ENCODE measurements at regions not wholly inside any gene's neighbourhood (a gene's known extent, or its start where the extent isn't known, plus 50 kb on each side); places are given as distances from the start of the nearest gene placed in this dataset.
A peak's percentile ranks its signal among the peaks of the same experiment; 100 is the strongest.

- TF ChIP-seq EED (CRISPR knock-in tag; IDR thresholded peaks at IDR 0.05) = no peak
- no peak for TF ChIP-seq RNF2 (conservative IDR thresholded peaks at IDR 0.05; ENCODE audit: low read depth)
- no peak for TF ChIP-seq ZKSCAN1 (IDR thresholded peaks at IDR 0.05; ENCODE audit: low read length)
- no peak for TF ChIP-seq ZNF713 (CRISPR knock-in tag; IDR thresholded peaks at IDR 0.05)
- TF ChIP-seq, protein P1, sequence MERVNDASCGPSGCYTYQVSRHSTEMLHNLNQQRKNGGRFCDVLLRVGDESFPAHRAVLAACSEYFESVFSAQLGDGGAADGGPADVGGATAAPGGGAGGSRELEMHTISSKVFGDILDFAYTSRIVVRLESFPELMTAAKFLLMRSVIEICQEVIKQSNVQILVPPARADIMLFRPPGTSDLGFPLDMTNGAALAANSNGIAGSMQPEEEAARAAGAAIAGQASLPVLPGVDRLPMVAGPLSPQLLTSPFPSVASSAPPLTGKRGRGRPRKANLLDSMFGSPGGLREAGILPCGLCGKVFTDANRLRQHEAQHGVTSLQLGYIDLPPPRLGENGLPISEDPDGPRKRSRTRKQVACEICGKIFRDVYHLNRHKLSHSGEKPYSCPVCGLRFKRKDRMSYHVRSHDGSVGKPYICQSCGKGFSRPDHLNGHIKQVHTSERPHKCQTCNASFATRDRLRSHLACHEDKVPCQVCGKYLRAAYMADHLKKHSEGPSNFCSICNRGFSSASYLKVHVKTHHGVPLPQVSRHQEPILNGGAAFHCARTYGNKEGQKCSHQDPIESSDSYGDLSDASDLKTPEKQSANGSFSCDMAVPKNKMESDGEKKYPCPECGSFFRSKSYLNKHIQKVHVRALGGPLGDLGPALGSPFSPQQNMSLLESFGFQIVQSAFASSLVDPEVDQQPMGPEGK (CRISPR knock-in tag; IDR thresholded peaks at IDR 0.05) = no peak
- TF ChIP-seq, protein P2, sequence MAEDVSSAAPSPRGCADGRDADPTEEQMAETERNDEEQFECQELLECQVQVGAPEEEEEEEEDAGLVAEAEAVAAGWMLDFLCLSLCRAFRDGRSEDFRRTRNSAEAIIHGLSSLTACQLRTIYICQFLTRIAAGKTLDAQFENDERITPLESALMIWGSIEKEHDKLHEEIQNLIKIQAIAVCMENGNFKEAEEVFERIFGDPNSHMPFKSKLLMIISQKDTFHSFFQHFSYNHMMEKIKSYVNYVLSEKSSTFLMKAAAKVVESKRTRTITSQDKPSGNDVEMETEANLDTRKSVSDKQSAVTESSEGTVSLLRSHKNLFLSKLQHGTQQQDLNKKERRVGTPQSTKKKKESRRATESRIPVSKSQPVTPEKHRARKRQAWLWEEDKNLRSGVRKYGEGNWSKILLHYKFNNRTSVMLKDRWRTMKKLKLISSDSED (CRISPR knock-in tag; IDR thresholded peaks at IDR 0.05) = no peak
- TF ChIP-seq NCOA1 (CRISPR knock-in tag; IDR thresholded peaks at IDR 0.05) = no peak
- TF ChIP-seq PCBP1 (IDR thresholded peaks at IDR 0.05; ENCODE audit: borderline replicate concordance, low read depth, low read length) = 0 out of 2 replicates have a peak, but pooled peaks have one; percentile 54
- TF ChIP-seq, protein P3, sequence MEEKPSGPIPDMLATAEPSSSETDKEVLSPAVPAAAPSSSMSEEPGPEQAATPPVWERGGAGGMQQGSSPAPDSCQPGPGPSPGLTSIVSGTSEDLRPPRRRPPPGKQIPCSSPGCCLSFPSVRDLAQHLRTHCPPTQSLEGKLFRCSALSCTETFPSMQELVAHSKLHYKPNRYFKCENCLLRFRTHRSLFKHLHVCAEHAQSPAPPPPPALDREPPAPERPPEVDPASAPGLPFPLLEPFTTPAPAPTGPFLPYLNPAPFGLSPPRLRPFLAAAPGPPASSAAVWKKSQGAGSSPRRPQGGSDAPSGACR (CRISPR knock-in tag; IDR thresholded peaks at IDR 0.05) = no peak
- no peak for TF ChIP-seq KAT8 (CRISPR knock-in tag; IDR thresholded peaks at IDR 0.05)
- no peak for TF ChIP-seq ZMYM2 (CRISPR knock-in tag; IDR thresholded peaks at IDR 0.05)
- no peak for TF ChIP-seq ZNF646 (CRISPR knock-in tag; IDR thresholded peaks at IDR 0.05)
- TF ChIP-seq ZNF782 (CRISPR knock-in tag; IDR thresholded peaks at IDR 0.05; ENCODE audit: borderline replicate concordance) = no peak
- TF ChIP-seq NR2F1 (CRISPR knock-in tag; IDR thresholded peaks at IDR 0.05) = no peak
- TF ChIP-seq PCBP2 (optimal IDR thresholded peaks at IDR 0.05; ENCODE audit: low read depth, low read length, poor library complexity, severe bottlenecking) = peak; percentile 95
- TF ChIP-seq ZNF235 (CRISPR knock-in tag; IDR thresholded peaks at IDR 0.05; ENCODE audit: borderline replicate concordance) = no peak
Measured at GRCh38 chr14:37857774-37858266, 262.4 kb downstream of the TTC6 start (continued).
